SK-N-SH (cell line): ENCODE measurements at regions not wholly inside any gene's neighbourhood (a gene's known extent, or its start where the extent isn't known, plus 50 kb on each side); places are given as distances from the start of the nearest gene placed in this dataset.

Experiments used
- CTCF ChIA-PET: fragments of 300-600, 350-600 bp; formaldehyde crosslinking; extraction: SDS; loops from one replicate; lab custom pipeline; 2021; lab: Yijun Ruan, JAX
- POLR2A ChIA-PET: fragments of 350-600 bp; sonication (Branson Sonifier 250); formaldehyde crosslinking; extraction: SDS; loops from one replicate; lab custom pipeline; 2020; ENCODE audit warnings: antibody characterized with exemption, inconsistent platforms; lab: Yijun Ruan, JAX
- DNase-seq: peaks from one replicate; pipeline ENCODE4 v3.0.0; 2012
- H2AFZ ChIP-seq: fragments of 200-600 bp; sonication (generic); 2 replicates; pipeline ENCODE4 v1.8.1; 2016; ENCODE audit warnings: antibody characterized with exemption, mild to moderate bottlenecking, low read depth
- H3F3A ChIP-seq: fragments of 200-600 bp; sonication (generic); replicated peaks from 2 replicates; pipeline ENCODE3; 2016; ENCODE audit warnings: antibody characterized with exemption, mild to moderate bottlenecking; ENCODE audit not compliant: insufficient read depth
- H3K27ac ChIP-seq, 2 experiments: fragments of 200-500 bp in 1 of 2; fragments of 200-600 bp in 1 of 2; sonication (Bioruptor generic) in 1 of 2; sonication (generic), shearing (Covaris generic) in 1 of 2; 2 replicates each; pipeline versions ENCODE4 v1.5.1 to v1.6.1; 2014 to 2016; ENCODE audit warnings: low read depth in 2 of 2, inconsistent platforms in 1 of 2, low read length in 1 of 2, mild to moderate bottlenecking in 1 of 2, mixed read lengths in 1 of 2
- H3K27me3 ChIP-seq: fragments of 200-600 bp; sonication (generic), shearing (Covaris generic); 2 replicates; pipeline ENCODE4 v1.6.1; 2016; ENCODE audit warnings: mixed run types; ENCODE audit not compliant: insufficient read depth
- H3K36me3 ChIP-seq, 2 experiments: fragments of 200-500 bp in 1 of 2; fragments of 200-600 bp in 1 of 2; sonication (Bioruptor generic) in 1 of 2; sonication (generic) in 1 of 2; replicated peaks in 1 of 2; 2 replicates each; pipeline versions ENCODE3 to v1.5.1; 2014 to 2016; ENCODE audit warnings: low read length in 1 of 2, mild to moderate bottlenecking in 1 of 2; ENCODE audit not compliant: insufficient read depth in 2 of 2, control insufficient read depth in 1 of 2
- H3K4me1 ChIP-seq, 2 experiments: fragments of 200-500 bp in 1 of 2; fragments of 200-600 bp in 1 of 2; sonication (Bioruptor generic) in 1 of 2; sonication (generic), shearing (Covaris generic) in 1 of 2; 2 replicates each; pipeline versions ENCODE4 v1.5.1 to v1.6.1; 2014 to 2016; ENCODE audit warnings: low read depth in 1 of 2, low read length in 1 of 2, mixed run types in 1 of 2; ENCODE audit not compliant: insufficient read depth in 2 of 2, control insufficient read depth in 1 of 2
- H3K4me2 ChIP-seq: fragments of 200-600 bp; sonication (generic), shearing (Covaris generic); 2 replicates; pipeline ENCODE4 v1.6.1; 2017; ENCODE audit warnings: mixed run types
- H3K4me3 ChIP-seq, 2 experiments: fragments of 200-500 bp in 1 of 2; fragments of 200-600 bp in 1 of 2; sonication (Bioruptor generic) in 1 of 2; sonication (generic), shearing (Covaris generic) in 1 of 2; 2 replicates each; pipeline versions ENCODE4 v1.5.1 to v1.8.1; 2014 to 2016; ENCODE audit warnings: low read depth in 2 of 2, inconsistent platforms in 1 of 2, low read length in 1 of 2, mild to moderate bottlenecking in 1 of 2, mixed read lengths in 1 of 2, moderate library complexity in 1 of 2
- H3K79me2 ChIP-seq: fragments of 200-600 bp; sonication (generic); 2 replicates; pipeline ENCODE4 v1.8.1; 2017; ENCODE audit warnings: mild to moderate bottlenecking; ENCODE audit not compliant: insufficient read depth
- H3K9ac ChIP-seq: fragments of 200-600 bp; sonication (generic); 2 replicates; pipeline ENCODE4 v1.6.1; 2017; ENCODE audit warnings: mixed run types
- H3K9me2 ChIP-seq: fragments of 200-600 bp; sonication (generic); 2 replicates; pipeline ENCODE4 v1.6.1; 2017; ENCODE audit warnings: mixed run types
- H3K9me3 ChIP-seq: fragments of 200-600 bp; sonication (generic); 2 replicates; pipeline ENCODE4 v1.6.1; 2017; ENCODE audit warnings: mixed run types, mild to moderate bottlenecking, moderate library complexity
- H4K20me1 ChIP-seq: fragments of 200-600 bp; sonication (generic); 2 replicates; pipeline ENCODE4 v1.6.1; 2017; ENCODE audit warnings: mild to moderate bottlenecking, mixed run types; ENCODE audit not compliant: insufficient read depth
- ELF1 ChIP-seq: IDR thresholded peaks from 2 replicates; pipeline ENCODE4 v1.4.0; 2012
- EP300 ChIP-seq, 2 experiments: IDR thresholded peaks; 2 replicates each; pipeline versions ENCODE4 v1.4.0 to v1.6.1; 2012; ENCODE audit warnings: borderline replicate concordance in 1 of 2, low read depth in 1 of 2, low read length in 1 of 2
- FOXJ3 ChIP-seq: sonication (generic); formaldehyde crosslinking; IDR thresholded peaks from 2 replicates; pipeline ENCODE4 v1.5.1; 2020; ENCODE audit warnings: mild to moderate bottlenecking, missing genetic modification reagents
- GATA2 ChIP-seq: sonication (generic); formaldehyde crosslinking; IDR thresholded peaks from 2 replicates; pipeline ENCODE4 v1.5.0; 2020; ENCODE audit warnings: mild to moderate bottlenecking, missing genetic modification reagents
- JUND ChIP-seq: IDR thresholded peaks from 2 replicates; pipeline ENCODE4 v1.4.0; 2012
- NFIC ChIP-seq: IDR thresholded peaks from 2 replicates; pipeline ENCODE4 v1.4.0; 2012; ENCODE audit warnings: borderline replicate concordance
- RAD21 ChIP-seq: IDR thresholded peaks from 2 replicates; pipeline ENCODE4 v1.6.1; 2012; ENCODE audit warnings: mild to moderate bottlenecking, low read length
- RXRA ChIP-seq: IDR thresholded peaks from 2 replicates; pipeline ENCODE4 v1.4.0; 2012; ENCODE audit warnings: low read depth, mild to moderate bottlenecking, borderline replicate concordance
- WGBS: methylation state at CpG from one replicate; pipeline ENCODE4 v1.1.6; 2017; ENCODE audit warnings: low lambda C conversion rate; 5-methylcytosine and 5-hydroxymethylcytosine counted together
- TF ChIP-seq, protein P1 (sequence below): fragments of 150-350 bp; IDR thresholded peaks from 2 replicates; pipeline ENCODE4 v1.6.1; 2017; ENCODE audit warnings: antibody characterized with exemption, low read length, low read depth, borderline replicate concordance
- TF ChIP-seq, protein P2 (sequence below): IDR thresholded peaks from 2 replicates; pipeline ENCODE4 v1.6.1; 2012; ENCODE audit warnings: mild to moderate bottlenecking, low read depth, low read length, moderate library complexity
- TF ChIP-seq, protein P3 (sequence below): IDR thresholded peaks from 2 replicates; pipeline ENCODE4 v1.4.0; 2012; ENCODE audit warnings: low read depth, borderline replicate concordance
- TF ChIP-seq, protein P4 (sequence below): fragments of 150-350 bp; IDR thresholded peaks from 2 replicates; pipeline ENCODE4 v1.6.1; 2016; ENCODE audit warnings: mild to moderate bottlenecking, low read depth, low read length

DNA sequence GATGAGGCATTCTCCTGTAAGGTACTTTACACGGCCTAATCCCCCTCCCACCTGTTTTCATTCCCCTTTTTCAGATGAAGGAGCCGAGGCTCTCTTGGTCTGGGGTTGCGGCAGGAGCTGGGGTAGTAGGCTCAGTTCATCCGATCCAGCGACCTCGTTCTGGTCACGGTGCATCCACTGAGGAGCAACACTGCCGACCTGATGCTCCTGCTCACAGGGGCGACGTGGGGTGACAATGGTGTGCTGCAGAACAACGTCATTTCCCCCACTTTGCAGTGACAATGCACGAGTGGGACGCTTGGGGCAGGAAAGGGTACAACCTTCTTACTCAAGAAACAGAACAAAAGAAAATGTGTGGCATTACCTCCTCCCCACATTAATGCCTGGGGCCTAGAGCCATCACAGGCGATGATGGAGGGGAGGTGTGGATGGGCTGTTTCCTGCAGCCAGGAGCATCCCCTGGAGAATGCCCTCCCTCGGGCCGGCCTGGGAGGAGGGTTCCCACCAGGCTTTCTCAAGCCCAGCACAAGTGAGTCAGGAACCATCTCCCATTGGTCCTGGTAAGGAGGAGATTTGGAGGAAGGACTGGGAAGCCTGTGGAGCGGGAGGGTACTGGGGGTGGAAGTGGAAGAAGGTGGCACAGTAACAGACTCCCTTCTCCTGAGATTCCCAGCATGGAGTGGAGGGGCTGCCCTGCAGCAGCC, 125.6 kb downstream of the SPATA19 start:
- WGBS: 34% methylated on average over 12 of the region's 17 CpGs
- ChIA-PET CTCF (no interaction called here), POLR2A (no interaction called here)
- Histone ChIP-seq H3K27ac (no peak overlapping the region), H3K27me3 (no peaks in the 10 kb centered on the region), H3K4me1 (no peaks in the 10 kb centered on the region), H3K4me2 (no peak overlapping the region), H3K79me2 (no peaks in the 10 kb centered on the region), H3K36me3 (no peaks in the 10 kb centered on the region), H3K9ac (no peak overlapping the region), H2AFZ (no peak overlapping the region), H3K9me2 (no peaks in the 10 kb centered on the region), H4K20me1 (no peaks in the 10 kb centered on the region), H3K9me3 (no peaks in the 10 kb centered on the region), H3K4me3 (no peak overlapping the region), H3F3A (no peaks in the 10 kb centered on the region)
- DNase-seq: no peak
- no peak for TF ChIP-seq RXRA
- TF ChIP-seq, protein P1, sequence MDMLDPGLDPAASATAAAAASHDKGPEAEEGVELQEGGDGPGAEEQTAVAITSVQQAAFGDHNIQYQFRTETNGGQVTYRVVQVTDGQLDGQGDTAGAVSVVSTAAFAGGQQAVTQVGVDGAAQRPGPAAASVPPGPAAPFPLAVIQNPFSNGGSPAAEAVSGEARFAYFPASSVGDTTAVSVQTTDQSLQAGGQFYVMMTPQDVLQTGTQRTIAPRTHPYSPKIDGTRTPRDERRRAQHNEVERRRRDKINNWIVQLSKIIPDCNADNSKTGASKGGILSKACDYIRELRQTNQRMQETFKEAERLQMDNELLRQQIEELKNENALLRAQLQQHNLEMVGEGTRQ: no peak
- no peak for TF ChIP-seq RAD21
- TF ChIP-seq, protein P2, sequence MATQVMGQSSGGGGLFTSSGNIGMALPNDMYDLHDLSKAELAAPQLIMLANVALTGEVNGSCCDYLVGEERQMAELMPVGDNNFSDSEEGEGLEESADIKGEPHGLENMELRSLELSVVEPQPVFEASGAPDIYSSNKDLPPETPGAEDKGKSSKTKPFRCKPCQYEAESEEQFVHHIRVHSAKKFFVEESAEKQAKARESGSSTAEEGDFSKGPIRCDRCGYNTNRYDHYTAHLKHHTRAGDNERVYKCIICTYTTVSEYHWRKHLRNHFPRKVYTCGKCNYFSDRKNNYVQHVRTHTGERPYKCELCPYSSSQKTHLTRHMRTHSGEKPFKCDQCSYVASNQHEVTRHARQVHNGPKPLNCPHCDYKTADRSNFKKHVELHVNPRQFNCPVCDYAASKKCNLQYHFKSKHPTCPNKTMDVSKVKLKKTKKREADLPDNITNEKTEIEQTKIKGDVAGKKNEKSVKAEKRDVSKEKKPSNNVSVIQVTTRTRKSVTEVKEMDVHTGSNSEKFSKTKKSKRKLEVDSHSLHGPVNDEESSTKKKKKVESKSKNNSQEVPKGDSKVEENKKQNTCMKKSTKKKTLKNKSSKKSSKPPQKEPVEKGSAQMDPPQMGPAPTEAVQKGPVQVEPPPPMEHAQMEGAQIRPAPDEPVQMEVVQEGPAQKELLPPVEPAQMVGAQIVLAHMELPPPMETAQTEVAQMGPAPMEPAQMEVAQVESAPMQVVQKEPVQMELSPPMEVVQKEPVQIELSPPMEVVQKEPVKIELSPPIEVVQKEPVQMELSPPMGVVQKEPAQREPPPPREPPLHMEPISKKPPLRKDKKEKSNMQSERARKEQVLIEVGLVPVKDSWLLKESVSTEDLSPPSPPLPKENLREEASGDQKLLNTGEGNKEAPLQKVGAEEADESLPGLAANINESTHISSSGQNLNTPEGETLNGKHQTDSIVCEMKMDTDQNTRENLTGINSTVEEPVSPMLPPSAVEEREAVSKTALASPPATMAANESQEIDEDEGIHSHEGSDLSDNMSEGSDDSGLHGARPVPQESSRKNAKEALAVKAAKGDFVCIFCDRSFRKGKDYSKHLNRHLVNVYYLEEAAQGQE: no peak
- TF ChIP-seq ELF1: no peak
- TF ChIP-seq, protein P3, sequence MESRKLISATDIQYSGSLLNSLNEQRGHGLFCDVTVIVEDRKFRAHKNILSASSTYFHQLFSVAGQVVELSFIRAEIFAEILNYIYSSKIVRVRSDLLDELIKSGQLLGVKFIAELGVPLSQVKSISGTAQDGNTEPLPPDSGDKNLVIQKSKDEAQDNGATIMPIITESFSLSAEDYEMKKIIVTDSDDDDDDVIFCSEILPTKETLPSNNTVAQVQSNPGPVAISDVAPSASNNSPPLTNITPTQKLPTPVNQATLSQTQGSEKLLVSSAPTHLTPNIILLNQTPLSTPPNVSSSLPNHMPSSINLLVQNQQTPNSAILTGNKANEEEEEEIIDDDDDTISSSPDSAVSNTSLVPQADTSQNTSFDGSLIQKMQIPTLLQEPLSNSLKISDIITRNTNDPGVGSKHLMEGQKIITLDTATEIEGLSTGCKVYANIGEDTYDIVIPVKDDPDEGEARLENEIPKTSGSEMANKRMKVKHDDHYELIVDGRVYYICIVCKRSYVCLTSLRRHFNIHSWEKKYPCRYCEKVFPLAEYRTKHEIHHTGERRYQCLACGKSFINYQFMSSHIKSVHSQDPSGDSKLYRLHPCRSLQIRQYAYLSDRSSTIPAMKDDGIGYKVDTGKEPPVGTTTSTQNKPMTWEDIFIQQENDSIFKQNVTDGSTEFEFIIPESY: no peak
- TF ChIP-seq EP300 (IDR thresholded peaks at IDR 0.05; ENCODE audit: borderline replicate concordance in 1 of 2, low read depth in 1 of 2, low read length in 1 of 2): no peak
- no peak for TF ChIP-seq GATA2 (CRISPR knock-in tag)
- TF ChIP-seq NFIC: no peak
- TF ChIP-seq, protein P4, sequence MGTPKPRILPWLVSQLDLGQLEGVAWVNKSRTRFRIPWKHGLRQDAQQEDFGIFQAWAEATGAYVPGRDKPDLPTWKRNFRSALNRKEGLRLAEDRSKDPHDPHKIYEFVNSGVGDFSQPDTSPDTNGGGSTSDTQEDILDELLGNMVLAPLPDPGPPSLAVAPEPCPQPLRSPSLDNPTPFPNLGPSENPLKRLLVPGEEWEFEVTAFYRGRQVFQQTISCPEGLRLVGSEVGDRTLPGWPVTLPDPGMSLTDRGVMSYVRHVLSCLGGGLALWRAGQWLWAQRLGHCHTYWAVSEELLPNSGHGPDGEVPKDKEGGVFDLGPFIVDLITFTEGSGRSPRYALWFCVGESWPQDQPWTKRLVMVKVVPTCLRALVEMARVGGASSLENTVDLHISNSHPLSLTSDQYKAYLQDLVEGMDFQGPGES: no peak
- TF ChIP-seq FOXJ3 (CRISPR knock-in tag): no peak
- TF ChIP-seq JUND: no peak
